Raji (cell line): ENCODE measurements at regions not wholly inside any gene's neighbourhood (a gene's known extent, or its start where the extent isn't known, plus 50 kb on each side); places are given as distances from the start of the nearest gene placed in this dataset.

Experiments
- POLR2A ChIP-seq: IDR thresholded peaks from 2 replicates; pipeline ENCODE4 v1.6.1; 2011; ENCODE audit warnings: low read depth, low read length, control low read depth; ENCODE audit not compliant: insufficient read depth

DNA sequence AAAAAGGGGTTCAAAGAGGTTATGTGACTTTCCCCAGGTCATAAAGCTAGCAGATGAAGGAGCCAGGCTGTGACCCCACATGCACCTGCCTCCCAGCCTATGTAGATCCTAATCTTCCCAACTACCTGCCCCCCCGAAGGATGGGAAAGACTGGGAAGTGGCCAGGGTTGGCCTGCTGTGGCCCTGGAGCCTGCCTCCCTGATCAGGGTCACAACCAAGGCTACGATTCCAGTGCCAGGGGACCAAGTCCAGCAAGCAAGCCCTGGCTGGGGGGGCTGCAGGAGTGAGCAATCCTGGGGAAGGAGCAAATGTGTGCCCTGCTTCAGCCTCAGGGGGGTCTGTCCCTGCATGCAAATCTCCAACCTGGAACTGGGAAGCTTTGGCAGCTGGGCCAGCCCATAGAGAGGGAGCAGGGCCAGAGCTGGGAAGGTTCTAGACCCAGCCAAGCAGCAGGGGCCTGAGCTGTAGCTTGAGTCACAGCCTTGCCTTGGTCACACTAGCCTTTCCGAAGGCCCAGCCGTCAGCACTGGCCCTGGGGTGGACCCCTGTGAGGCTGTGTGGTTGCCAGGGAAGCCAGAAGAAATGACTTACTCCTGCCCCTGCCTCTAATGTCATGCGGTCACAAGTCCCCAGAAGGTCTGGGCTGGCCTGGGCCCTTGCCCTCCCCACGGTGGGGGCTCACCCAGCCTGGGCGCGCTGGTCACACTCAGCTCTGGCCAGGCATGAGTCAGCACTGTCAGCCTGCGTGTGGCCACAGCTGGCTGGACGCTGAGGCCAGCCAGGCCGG is 96.4 kb upstream of the ZMIZ1 start:
- TF ChIP-seq POLR2A: no peak

DNA sequence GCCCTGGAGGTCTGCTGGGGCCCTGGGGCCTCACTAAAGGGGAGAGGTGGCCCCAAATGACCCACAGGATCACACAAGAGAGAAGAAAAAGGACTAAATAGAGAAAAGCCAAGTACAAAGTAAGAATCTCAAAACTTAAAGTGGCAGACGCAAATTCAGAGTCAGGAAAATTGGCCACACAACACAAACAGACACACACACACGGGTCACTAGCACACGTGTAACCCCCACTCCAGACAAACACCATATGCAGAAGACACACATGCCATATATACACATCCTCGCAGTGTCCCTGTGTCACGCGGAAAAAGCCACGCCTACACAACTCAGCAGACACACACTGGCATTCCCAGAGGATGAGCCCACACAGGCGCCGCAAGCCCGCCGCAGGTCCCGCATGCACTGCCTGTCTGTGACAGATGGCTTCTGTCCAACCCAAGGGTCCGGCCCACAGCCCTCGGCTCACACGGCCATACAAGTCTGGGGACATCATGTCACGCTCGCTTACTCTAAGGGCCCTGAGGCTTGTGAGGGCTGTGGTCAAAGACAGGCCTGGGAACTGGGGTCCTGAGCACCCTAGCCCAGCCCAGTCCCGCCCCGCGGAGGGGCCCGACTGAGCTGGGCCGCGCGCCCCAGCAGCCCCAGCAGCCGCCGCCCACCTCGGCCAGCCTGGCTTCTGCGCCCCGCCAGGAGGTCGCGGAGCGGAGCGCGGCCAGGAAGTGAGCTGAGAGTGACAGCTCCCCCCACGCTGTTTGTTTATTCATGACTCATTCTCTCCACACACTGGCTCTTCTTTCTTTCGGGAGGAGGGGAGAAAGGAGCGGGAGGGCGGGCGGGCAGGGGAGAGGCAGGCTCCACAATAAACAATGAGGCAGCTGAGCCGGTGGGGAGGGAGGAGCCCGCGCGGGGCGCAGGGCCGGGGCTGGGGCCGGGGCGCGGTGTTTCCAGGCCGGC is 95.5 kb upstream of the ZMIZ1 start:
- TF ChIP-seq POLR2A: no peak

DNA sequence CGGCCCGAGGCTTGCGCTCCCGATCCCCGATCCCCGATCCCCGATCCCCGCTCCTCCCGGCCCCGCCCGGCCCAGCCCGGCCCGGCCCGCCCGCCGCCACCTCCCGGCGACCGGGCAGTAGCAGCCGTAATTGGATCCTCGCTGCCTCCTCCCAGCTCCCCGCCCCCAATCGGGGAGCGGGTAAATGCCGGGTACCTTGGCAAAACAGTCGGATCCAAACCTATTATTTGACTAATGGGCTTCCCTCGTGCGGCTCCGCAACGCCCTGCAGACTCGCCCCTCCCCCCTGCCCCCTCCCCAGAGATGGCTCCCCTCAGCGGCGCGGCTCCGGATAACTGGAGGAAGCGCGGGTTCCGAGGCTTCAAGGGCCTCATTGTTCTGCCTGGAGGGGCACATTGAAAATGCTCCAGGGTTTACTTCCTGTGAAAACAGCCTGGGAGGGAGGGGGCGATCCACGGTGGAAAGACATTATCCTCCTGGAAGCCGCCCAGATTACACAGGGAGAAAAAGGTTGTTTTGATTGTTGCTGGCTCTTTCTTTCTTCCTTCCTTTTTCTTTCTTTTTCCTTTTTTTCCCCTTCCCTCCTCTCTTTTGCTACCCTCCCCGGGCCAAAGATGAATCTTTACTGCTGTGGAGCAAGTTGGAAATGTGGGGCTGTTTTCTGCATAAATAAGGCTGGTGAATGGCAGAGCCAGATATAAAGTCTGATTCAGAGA is 94.7 kb upstream of the ZMIZ1 start:
- TF ChIP-seq POLR2A: no peak

DNA sequence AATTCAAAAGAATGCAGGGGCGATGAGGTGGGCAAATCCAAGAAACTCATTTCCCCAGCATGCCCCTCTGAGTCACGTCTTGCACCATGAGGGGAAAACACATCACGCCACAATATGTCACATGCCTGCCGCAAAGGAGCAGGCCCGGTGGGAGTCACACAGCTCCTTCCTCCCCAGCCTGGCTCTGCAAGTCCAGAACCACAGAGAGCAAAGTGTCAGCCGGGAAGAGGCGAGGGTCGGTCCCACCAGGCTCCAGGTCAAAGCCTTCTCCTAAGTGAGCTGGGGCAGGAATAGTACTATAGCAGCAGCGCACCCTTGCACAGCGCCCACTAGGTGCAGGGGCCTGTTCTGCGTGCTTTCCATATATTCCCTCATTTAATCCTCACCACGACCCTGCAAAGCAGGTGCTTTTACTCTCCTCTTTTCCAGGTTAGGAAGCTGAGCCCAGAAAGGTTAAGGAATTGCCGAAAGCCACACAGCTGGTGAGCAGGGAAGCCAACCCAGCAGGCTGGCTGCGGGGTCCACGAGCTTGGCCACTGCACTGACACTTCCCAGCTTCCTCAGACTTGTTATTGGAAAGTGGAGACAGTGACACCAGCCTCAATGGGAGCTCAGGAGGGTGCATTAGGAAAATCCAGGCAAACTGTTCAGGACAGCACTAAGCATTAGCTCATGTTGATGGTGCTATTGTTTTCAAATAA is 94.0 kb upstream of the ZMIZ1 start:
- TF ChIP-seq POLR2A: no peak

DNA sequence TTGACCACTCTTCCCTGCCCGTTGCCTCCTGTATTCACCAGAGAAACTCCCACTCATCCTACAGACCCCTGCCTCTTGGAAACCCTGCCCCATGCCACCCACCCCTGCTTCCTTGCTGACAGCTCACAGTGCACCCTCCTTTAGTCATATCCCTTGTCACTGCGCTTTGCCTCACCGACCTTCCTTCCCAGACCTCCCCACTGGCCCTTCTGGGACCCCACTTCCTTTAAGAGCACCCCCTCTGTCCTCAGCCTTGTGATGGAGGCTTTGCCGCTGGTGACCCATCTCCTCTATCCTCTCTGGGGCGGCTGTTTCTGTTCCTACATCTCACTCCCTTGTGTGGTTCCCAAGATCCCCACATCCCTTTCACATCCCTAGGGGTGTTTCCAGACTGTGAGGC is 92.8 kb upstream of the ZMIZ1 start:
- no peak for TF ChIP-seq POLR2A

DNA sequence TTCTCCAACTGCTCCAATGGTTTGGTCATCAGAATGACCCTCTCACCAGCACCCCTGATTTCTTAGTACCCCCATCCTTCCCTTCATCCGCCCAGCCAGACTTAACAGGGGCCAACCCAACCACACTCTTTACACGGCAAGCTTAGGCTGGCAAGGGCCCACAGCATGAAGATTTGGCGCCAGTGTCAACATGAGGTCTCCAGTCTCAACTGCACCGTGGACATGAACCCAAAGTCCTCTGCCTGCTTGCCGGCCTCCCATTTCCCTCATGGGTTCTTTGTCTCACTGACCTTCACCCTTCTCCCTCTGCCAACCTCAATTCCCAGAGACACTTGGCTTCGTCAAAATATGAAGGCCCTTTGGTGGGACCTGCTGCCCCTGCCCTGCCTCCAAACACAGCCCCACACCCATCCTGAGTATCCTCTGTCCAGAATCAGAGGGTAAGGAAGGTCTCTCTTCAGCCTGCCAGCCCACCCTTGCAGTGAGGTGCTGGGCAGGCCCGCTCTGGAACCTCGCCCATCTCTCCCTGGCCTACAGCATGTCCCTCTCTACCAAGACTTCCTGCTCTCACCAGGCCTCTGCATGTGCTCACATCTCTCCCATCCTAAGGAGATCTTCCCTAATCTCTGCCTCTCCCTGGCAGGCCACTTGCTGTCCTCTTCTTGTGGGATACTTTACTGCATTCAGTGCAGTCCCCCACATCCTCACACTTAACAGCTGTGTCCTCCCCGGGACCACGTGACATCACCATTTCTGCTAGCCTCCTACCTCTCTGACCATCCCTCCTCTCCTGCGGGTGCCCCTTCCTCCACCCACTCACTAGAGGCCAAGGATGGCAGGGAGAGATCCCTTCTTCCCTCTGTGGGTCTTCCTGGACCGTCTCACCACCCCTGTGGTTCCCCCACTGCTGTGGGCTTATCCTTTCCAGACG is 91.7 kb upstream of the ZMIZ1 start:
- TF ChIP-seq POLR2A: no peak

DNA sequence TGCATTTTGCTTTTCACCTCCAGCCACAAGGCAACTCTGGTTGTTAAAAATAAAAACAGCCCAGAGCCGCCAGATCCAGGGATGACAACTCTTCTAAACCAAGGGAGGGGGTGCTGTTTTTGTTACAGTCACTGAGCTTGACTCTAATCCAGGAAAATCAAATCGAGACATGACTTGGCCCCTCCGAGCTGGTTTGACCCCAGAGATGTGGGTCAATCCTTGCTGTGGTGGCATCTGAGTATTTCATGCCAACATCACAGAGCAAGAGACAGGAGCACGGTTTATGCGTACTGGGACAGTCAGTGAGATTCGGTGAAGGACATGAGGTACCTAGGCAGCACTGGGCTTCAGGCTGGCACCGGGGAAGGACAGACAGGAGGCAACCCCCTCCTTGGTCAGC is 88.8 kb upstream of the ZMIZ1 start:
- TF ChIP-seq POLR2A: no peak

DNA sequence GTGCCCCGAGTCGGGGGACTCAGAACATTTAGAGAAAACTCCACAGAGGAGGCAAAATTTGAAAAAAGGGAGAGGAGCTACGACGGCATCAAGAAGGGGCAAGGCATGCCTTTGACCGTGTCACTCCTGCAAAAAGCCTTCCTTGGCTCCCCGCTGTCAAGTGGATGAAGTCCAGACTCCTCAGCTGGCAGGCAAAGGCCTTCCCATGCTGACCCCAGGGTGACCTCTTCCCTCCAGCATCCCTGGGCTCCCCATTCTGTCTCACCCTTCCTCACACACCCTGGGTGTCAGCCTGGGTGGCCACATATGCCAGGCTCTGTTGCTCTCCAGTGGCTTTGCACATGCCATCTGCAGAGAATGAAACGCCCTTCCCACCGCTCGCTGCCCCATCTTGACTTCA is 88.4 kb upstream of the ZMIZ1 start:
- no peak for TF ChIP-seq POLR2A

DNA sequence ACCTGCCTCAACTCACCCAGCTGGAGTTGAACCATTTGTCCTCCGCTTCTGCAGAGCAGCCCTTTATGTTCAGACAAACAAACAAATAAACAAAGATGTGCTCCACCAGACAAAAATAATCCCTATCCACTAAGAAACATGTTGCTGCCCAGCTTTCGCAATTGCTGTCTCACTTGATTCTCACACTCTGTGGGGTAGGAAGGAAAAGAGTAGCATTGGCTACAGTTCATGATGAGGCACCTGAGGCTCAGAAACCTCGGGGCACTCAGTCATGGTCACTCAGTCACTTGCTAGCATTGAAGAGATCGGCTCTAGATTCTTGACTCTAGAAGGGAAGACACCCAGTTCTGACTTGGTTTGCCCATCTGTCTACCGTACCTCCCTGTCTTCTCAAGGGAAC is 88.0 kb upstream of the ZMIZ1 start:
- no peak for TF ChIP-seq POLR2A

DNA sequence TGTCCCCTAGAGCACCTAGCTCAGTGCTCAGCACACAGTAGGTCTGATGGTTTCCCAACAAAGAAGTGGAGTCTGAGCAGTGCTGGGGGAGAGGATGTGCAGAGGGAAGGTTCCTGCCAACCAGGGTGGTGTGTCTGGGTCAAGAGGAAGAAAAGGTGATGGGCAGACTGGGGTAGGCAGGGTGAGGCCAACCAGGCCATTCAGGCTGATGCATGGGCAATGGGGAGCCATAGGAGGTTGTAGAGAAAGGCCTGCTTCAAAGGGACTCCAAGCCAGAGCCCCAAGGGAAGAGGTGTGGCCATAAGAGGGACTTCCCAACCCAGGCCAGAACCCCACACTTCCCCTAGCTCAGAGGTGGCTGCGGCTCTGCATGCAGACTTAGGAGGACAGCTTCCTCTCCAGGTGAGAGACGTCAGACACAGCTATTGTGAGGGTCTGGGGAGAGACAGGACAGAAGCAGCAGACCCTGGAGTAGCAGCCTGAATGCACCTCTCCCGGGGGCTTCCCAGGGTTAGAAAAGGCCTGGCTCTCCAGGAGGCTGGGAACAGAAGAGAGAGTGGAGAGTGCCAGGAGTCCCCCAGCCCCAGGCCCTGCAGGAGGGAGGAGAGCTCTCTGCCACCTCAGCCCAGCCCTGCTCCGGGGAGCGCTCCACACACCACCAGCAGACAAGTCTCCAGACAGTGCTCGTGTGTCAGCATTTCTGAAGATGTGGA is 87.4 kb upstream of the ZMIZ1 start:
- TF ChIP-seq POLR2A: no peak

DNA sequence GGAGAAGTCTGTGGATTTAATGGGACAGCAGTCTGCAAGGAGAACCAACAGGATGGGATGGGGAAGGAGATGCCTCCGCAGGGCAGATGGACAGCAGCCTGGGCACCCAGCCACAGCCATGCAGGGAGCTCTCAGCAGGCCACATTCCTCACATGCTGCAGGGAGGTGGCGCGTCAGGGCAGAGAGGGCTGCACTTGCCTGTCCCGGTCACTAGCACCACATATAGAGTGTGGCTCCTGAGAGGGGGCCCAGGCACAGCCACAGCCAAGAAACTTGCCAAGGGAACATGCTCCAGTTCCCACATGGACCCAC is 86.8 kb upstream of the ZMIZ1 start:
- no peak for TF ChIP-seq POLR2A

DNA sequence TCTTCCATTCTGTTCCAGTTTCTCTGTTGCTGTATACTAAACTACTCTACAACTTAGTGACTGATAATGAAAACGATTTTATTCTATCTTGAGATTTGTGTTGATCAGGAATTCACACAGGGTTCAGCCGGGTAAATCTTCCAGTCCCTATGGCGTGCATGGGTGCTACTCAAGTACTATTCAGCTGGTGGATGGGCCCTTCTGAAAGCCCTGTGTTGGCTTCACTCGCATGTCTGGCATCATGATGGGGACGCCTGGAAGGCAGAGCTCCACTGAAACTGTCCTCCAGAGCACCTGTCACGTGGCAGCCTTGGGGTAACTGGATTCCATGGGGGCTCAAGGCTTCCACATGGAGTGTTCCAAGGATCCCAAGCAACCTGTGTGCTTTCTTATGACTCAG is 86.0 kb upstream of the ZMIZ1 start:
- TF ChIP-seq POLR2A: no peak

DNA sequence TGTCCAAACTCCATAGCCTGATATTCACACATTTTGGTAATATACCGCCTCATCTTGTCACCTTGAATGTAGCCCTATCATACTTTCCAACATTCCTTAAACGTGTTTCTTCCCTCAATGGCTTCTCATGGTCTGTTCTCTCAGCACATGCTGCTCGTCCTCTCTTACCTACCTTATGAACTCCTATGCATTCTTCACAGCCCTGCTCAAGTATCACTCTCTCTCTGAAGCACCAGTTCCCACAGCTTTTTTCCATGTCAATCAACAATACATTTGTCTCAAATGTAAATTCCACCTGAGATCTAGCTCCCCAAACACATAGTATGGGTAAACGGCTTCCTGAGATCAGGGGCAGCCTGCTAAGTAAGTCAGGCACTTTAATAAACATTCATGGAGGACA is 85.2 kb upstream of the ZMIZ1 start:
- no peak for TF ChIP-seq POLR2A
